Natural killer cell (primary cell): ENCODE measurements at regions not wholly inside any gene's neighbourhood (a gene's known extent, or its start where the extent isn't known, plus 50 kb on each side); places are given as distances from the start of the nearest gene placed in this dataset.

Source experiments
- ATAC-seq, 3 donors: fragments of 150-1000 bp in 2 of 3; fragments of 200-7000 bp in 1 of 3; cut with Tn5 transposase; 1 replicate in 1 of 3; 2 replicates in 2 of 3; pipeline ENCODE4 v1.10.0; 2021; ENCODE audit warnings: mild to moderate bottlenecking in 2 of 3, moderate library complexity in 2 of 3
- DNase-seq, 2 donors: peaks; one replicate each; pipeline versions ENCODE4 v3.0.0 to v3.0.0-alpha.2; 2013 to 2021; ENCODE audit warnings: mixed read lengths in 1 of 2
- H3K27ac ChIP-seq: one replicate; pipeline ENCODE4 v1.5.1; 2013; ENCODE audit warnings: mild to moderate bottlenecking, low read length
- H3K27me3 ChIP-seq: one replicate; pipeline ENCODE4 v1.6.1; 2013; ENCODE audit warnings: low read length; ENCODE audit not compliant: control insufficient read depth, insufficient read depth
- H3K36me3 ChIP-seq: one replicate; pipeline ENCODE4 v1.6.1; 2013; ENCODE audit warnings: low read length; ENCODE audit not compliant: control insufficient read depth, insufficient read depth
- H3K4me1 ChIP-seq: one replicate; pipeline ENCODE4 v1.6.1; 2013; ENCODE audit warnings: low read length; ENCODE audit not compliant: control insufficient read depth, insufficient read depth
- H3K4me3 ChIP-seq: one replicate; pipeline ENCODE4 v1.5.1; 2013; ENCODE audit warnings: low read length
- H3K9me3 ChIP-seq: one replicate; pipeline ENCODE4 v1.6.1; 2013; ENCODE audit warnings: low read length; ENCODE audit not compliant: control insufficient read depth, insufficient read depth
- H3K27ac Mint-ChIP-seq, 2 donors: one replicate each; pipeline ENCODE4 v1.8.0; 2022; ENCODE audit warnings: mild to moderate bottlenecking in 2 of 2, mixed read lengths in 2 of 2, moderate library complexity in 1 of 2
- H3K27me3 Mint-ChIP-seq, 2 donors: one replicate each; pipeline ENCODE4 v1.8.0; 2022; ENCODE audit warnings: low read depth in 2 of 2, mixed read lengths in 2 of 2
- H3K36me3 Mint-ChIP-seq: one replicate; pipeline ENCODE4 v1.8.0; 2022; ENCODE audit warnings: mixed read lengths
- H3K4me1 Mint-ChIP-seq, 2 donors: one replicate each; pipeline ENCODE4 v1.8.0; 2022; ENCODE audit warnings: mixed read lengths in 2 of 2
- H3K4me3 Mint-ChIP-seq: one replicate; pipeline ENCODE4 v1.8.0; 2022; ENCODE audit warnings: mild to moderate bottlenecking, moderate library complexity, mixed read lengths
- H3K9me3 Mint-ChIP-seq, 2 donors: one replicate each; pipeline ENCODE4 v1.8.0; 2022; ENCODE audit warnings: mixed read lengths in 2 of 2
- CTCF ChIP-seq: fragments of 200-600 bp; IDR thresholded peaks from one replicate; pipeline ENCODE4 v1.8.0; 2022; ENCODE audit warnings: antibody characterized with exemption
- WGBS: methylation state at CpG from one replicate; pipeline ENCODE4 v1.1.7; 2013; ENCODE audit warnings: missing lambda C conversion rate; ENCODE audit not compliant: insufficient coverage; 5-methylcytosine and 5-hydroxymethylcytosine counted together
- intact Hi-C: fragments of 100-400 bp; cut with micrococcal nuclease; formaldehyde crosslinking; loops from one replicate; pipeline ENCODE4 v1.14.2; 2022

- no peak for TF ChIP-seq CTCF
- Mint-ChIP-seq H3K4me3 (no peak overlapping the region), H3K9me3 (no peaks in the 10 kb centered on the region), H3K36me3 (no peaks in the 10 kb centered on the region), H3K4me1 (no peaks in the 10 kb centered on the region), H3K27me3 (no peaks in the 10 kb centered on the region), H3K27ac (no peak overlapping the region)
- intact Hi-C loops = no loop called here
- H3K27me3 ChIP-seq = no peaks in the 10 kb centered on the region
- DNase-seq (no peak), ATAC-seq (no peak)
- H3K36me3 ChIP-seq = no peaks in the 10 kb centered on the region
- 85% methylated on average over 7 of the region's 8 CpGs for WGBS
- H3K4me1 ChIP-seq = no peaks in the 10 kb centered on the region
- H3K27ac ChIP-seq = no peak overlapping the region
- H3K9me3 ChIP-seq = no peaks in the 10 kb centered on the region
- H3K4me3 ChIP-seq = no peak overlapping the region
Observed at GRCh38 chr2:16296331-16297250, 356.2 kb downstream of the MYCN start.

- no peaks in the 10 kb centered on the region for H3K4me1 Mint-ChIP-seq
- no peaks in the 10 kb centered on the region for H3K36me3 ChIP-seq
- H3K27ac ChIP-seq = no peak overlapping the region
- intact Hi-C loops = no loop called here
- H3K27ac Mint-ChIP-seq = no peak overlapping the region
- DNase-seq (no peak), ATAC-seq (no peak)
- H3K9me3 Mint-ChIP-seq = no peaks in the 10 kb centered on the region
- no peaks in the 10 kb centered on the region for H3K27me3 ChIP-seq
- no peak overlapping the region for H3K4me3 ChIP-seq
- no peaks in the 10 kb centered on the region for H3K9me3 ChIP-seq
- WGBS = 93% methylated on average over 6 of the region's 6 CpGs
- H3K4me1 ChIP-seq = no peaks in the 10 kb centered on the region
- no peaks in the 10 kb centered on the region for H3K27me3 Mint-ChIP-seq
- no peak for TF ChIP-seq CTCF
- no peak overlapping the region for H3K4me3 Mint-ChIP-seq
- no peaks in the 10 kb centered on the region for H3K36me3 Mint-ChIP-seq
Observed at GRCh38 chr2:16296038-16296290, 355.6 kb downstream of the MYCN start.

DNA sequence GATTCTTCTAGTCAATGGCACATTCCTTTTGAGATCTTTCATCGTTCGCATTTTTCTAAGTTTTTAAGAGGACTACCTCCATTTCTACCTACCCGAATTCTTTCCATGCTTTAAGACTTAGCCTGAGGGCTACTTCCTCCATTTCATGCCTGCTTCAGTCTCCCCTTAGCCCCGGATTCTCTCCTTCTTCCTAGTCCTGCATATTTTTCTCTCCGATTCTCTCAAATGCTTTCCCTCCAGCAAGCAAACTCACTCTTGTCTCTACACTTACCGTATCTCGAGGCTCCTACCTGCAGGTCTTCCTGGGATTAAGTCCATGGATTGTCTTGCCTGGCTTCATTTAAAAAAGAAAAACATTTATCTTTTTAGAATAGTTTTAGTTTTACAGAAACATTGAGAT lies 354.4 kb downstream of the MYCN start:
- no peak for TF ChIP-seq CTCF
- H3K4me1 Mint-ChIP-seq = no peaks in the 10 kb centered on the region
- H3K27me3 Mint-ChIP-seq = no peaks in the 10 kb centered on the region
- H3K27ac Mint-ChIP-seq = no peak overlapping the region
- H3K9me3 ChIP-seq = no peaks in the 10 kb centered on the region
- intact Hi-C loops = no loop called here
- H3K4me3 Mint-ChIP-seq = no peak overlapping the region
- DNase-seq (no peak), ATAC-seq (no peak)
- H3K27ac ChIP-seq = no peak overlapping the region
- H3K9me3 Mint-ChIP-seq = no peaks in the 10 kb centered on the region
- 88% methylated on average over 6 of the region's 7 CpGs for WGBS
- no peak overlapping the region for H3K4me3 ChIP-seq
- H3K4me1 ChIP-seq = no peaks in the 10 kb centered on the region
- no peaks in the 10 kb centered on the region for H3K36me3 Mint-ChIP-seq
- H3K36me3 ChIP-seq = no peaks in the 10 kb centered on the region
- H3K27me3 ChIP-seq = no peaks in the 10 kb centered on the region

DNA sequence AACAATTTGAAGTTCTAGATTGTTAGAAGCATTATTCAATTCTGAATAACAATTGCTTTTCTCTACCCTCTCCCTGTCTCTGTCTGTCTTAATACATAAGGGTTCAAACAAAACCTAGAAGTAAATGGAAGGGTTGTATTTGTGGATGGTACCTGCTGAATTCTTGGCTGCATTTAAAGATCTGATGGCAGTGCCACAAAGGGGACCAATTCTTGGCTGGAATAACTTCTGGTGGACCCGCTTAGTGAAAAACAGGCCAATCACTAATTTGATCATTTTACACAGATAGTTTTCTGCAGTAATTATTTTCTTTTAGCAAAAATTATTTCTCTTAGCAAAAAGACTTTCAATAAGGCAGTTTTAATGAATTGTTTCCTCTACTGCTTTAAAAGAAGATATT lies 353.5 kb downstream of the MYCN start:
- H3K4me3 ChIP-seq = no peak overlapping the region
- intact Hi-C loops = no loop called here
- TF ChIP-seq CTCF = no peak
- ATAC-seq = no peak
- H3K4me3 Mint-ChIP-seq = no peak overlapping the region
- DNase-seq = no peak
- H3K4me1 Mint-ChIP-seq = no peaks in the 10 kb centered on the region
- H3K9me3 Mint-ChIP-seq = no peaks in the 10 kb centered on the region
- H3K9me3 ChIP-seq = no peaks in the 10 kb centered on the region
- no peaks in the 10 kb centered on the region for H3K36me3 Mint-ChIP-seq
- no peak overlapping the region for H3K27ac Mint-ChIP-seq
- H3K27ac ChIP-seq = no peak overlapping the region
- no peaks in the 10 kb centered on the region for H3K27me3 ChIP-seq
- H3K27me3 Mint-ChIP-seq = no peaks in the 10 kb centered on the region
- whole genome bisulfite sequencing = 100% methylated on average over 1 of the region's 1 CpG
- no peaks in the 10 kb centered on the region for H3K4me1 ChIP-seq
- H3K36me3 ChIP-seq = no peaks in the 10 kb centered on the region
